ENCODE measurements at regions not wholly inside any gene's neighbourhood (a gene's known extent, or its start where the extent isn't known, plus 50 kb on each side); places are given as distances from the start of the nearest gene placed in this dataset.

GRCh38 chr14:25869854-25870253 lies 728.0 kb downstream of the NOVA1 start:
- ChIA-PET CTCF (no interaction called here), POLR2A (no interaction called here)
- H3K36me3 ChIP-seq (replicated peaks in 1 of 2; ENCODE audit: control insufficient read depth in 1 of 2, insufficient read depth in 2 of 2, low read length in 1 of 2): no peaks in the 10 kb centered on the region
- no peak overlapping the region for H2AFZ ChIP-seq (ENCODE audit: low read depth)
- no peak overlapping the region for H3K27ac ChIP-seq (ENCODE audit: low read depth in 2 of 2, low read length in 1 of 2)
- H3K4me3 ChIP-seq (ENCODE audit: low read depth in 2 of 2, low read length in 1 of 2): no peak overlapping the region
- no peak for DNase-seq
- no peak overlapping the region for H3K9ac ChIP-seq
- H3K9me3 ChIP-seq: no peaks in the 10 kb centered on the region
- H3K79me2 ChIP-seq (ENCODE audit: insufficient read depth): no peaks in the 10 kb centered on the region
- no peaks in the 10 kb centered on the region for H3K9me2 ChIP-seq
- H3K4me1 ChIP-seq (ENCODE audit: control insufficient read depth in 1 of 2, insufficient read depth in 2 of 2, low read depth in 1 of 2, low read length in 1 of 2): no peaks in the 10 kb centered on the region
- H3K27me3 ChIP-seq (ENCODE audit: insufficient read depth): no peaks in the 10 kb centered on the region
- no peaks in the 10 kb centered on the region for H4K20me1 ChIP-seq (ENCODE audit: insufficient read depth)
- no peak overlapping the region for H3K4me2 ChIP-seq
- TF ChIP-seq POLR2AphosphoS5 (IDR thresholded peaks at IDR 0.05; ENCODE audit: low read depth, low read length): no peak
- no peak for TF ChIP-seq TCF12 (IDR thresholded peaks at IDR 0.05)
- no peak for TF ChIP-seq NRF1 (IDR thresholded peaks at IDR 0.05; ENCODE audit: low read depth, low read length)
- no peak for TF ChIP-seq CHD2 (IDR thresholded peaks at IDR 0.05; ENCODE audit: low read length, partially characterized antibody)
- no peak for TF ChIP-seq RXRA (IDR thresholded peaks at IDR 0.05; ENCODE audit: borderline replicate concordance, low read depth)
- no peak for TF ChIP-seq PBX3 (IDR thresholded peaks at IDR 0.05)
- TF ChIP-seq USF1 (IDR thresholded peaks at IDR 0.05; ENCODE audit: borderline replicate concordance, low read depth): no peak
- no peak for TF ChIP-seq MEF2A (IDR thresholded peaks at IDR 0.05; ENCODE audit: borderline replicate concordance, low read depth)
- TF ChIP-seq EZH2phosphoT487 (IDR thresholded peaks at IDR 0.05; ENCODE audit: borderline replicate concordance, low read depth): no peak
- no peak for TF ChIP-seq RCOR1 (IDR thresholded peaks at IDR 0.05; ENCODE audit: low read length)
- TF ChIP-seq FOXJ3 (CRISPR knock-in tag; IDR thresholded peaks at IDR 0.05): no peak
- TF ChIP-seq USF2 (IDR thresholded peaks at IDR 0.05; ENCODE audit: borderline replicate concordance, low read depth, low read length): no peak
- no peak for TF ChIP-seq RFX5 (IDR thresholded peaks at IDR 0.05; ENCODE audit: low read length)
- H3F3A ChIP-seq (replicated peaks; ENCODE audit: insufficient read depth): no peaks in the 10 kb centered on the region
- WGBS (ENCODE audit: low lambda C conversion rate): 5% methylated on average over 3 of the region's 3 CpGs

GRCh38 chr14:25868521-25869314 lies 729.1 kb downstream of the NOVA1 start:
- no peak for DNase-seq
- no peaks in the 10 kb centered on the region for H3K79me2 ChIP-seq (ENCODE audit: insufficient read depth)
- no peak overlapping the region for H3K4me2 ChIP-seq
- H3K9me3 ChIP-seq: no peaks in the 10 kb centered on the region
- no peaks in the 10 kb centered on the region for H3K9me2 ChIP-seq
- ChIA-PET CTCF (no interaction called here), POLR2A (no interaction called here)
- H4K20me1 ChIP-seq (ENCODE audit: insufficient read depth): no peaks in the 10 kb centered on the region
- H2AFZ ChIP-seq (ENCODE audit: low read depth): no peak overlapping the region
- H3K4me3 ChIP-seq (ENCODE audit: low read depth in 2 of 2, low read length in 1 of 2): no peak overlapping the region
- no peaks in the 10 kb centered on the region for H3K36me3 ChIP-seq (replicated peaks in 1 of 2; ENCODE audit: control insufficient read depth in 1 of 2, insufficient read depth in 2 of 2, low read length in 1 of 2)
- H3F3A ChIP-seq (replicated peaks; ENCODE audit: insufficient read depth): no peaks in the 10 kb centered on the region
- no peak overlapping the region for H3K27ac ChIP-seq (ENCODE audit: low read depth in 2 of 2, low read length in 1 of 2)
- H3K4me1 ChIP-seq (ENCODE audit: control insufficient read depth in 1 of 2, insufficient read depth in 2 of 2, low read depth in 1 of 2, low read length in 1 of 2): no peaks in the 10 kb centered on the region
- 4% methylated on average over 6 of the region's 6 CpGs for WGBS (ENCODE audit: low lambda C conversion rate)
- no peaks in the 10 kb centered on the region for H3K27me3 ChIP-seq (ENCODE audit: insufficient read depth)
- no peak overlapping the region for H3K9ac ChIP-seq
- TF ChIP-seq REST (IDR thresholded peaks at IDR 0.05; ENCODE audit: low read depth, low read length) (no peak), FOXJ3 (CRISPR knock-in tag; IDR thresholded peaks at IDR 0.05) (no peak), USF2 (IDR thresholded peaks at IDR 0.05; ENCODE audit: borderline replicate concordance, low read depth, low read length) (no peak), TAF1 (IDR thresholded peaks at IDR 0.05; ENCODE audit: borderline replicate concordance, low read depth, low read length) (no peak), POLR2AphosphoS5 (IDR thresholded peaks at IDR 0.05; ENCODE audit: low read depth, low read length) (no peak), RXRA (IDR thresholded peaks at IDR 0.05; ENCODE audit: borderline replicate concordance, low read depth) (no peak), CTCF (IDR thresholded peaks at IDR 0.05) (no peak), CHD2 (IDR thresholded peaks at IDR 0.05; ENCODE audit: low read length, partially characterized antibody) (no peak)

Data from SK-N-SH (cell line).